Spleen (tissue), 11 donors: ENCODE measurements at regions not wholly inside any gene's neighbourhood (a gene's known extent, or its start where the extent isn't known, plus 50 kb on each side); places are given as distances from the start of the nearest gene placed in this dataset.

Experiments
- DNase-seq: peaks from one replicate; pipeline ENCODE4 v3.0.0-alpha.2; 2020
- H3K27ac ChIP-seq, 8 donors: fragments of 200-600 bp; sonication (generic) in 7 of 8; 1 replicate in 4 of 8; 2 replicates in 4 of 8; pipeline versions ENCODE4 v1.5.0 to v1.8.0; 2016 to 2021; ENCODE audit warnings: inconsistent platforms in 4 of 8, mild to moderate bottlenecking in 4 of 8, moderate library complexity in 1 of 8
- H3K27me3 ChIP-seq, 7 donors: fragments of 200-600 bp; sonication (generic) in 6 of 7; replicated peaks in 1 of 7; 1 replicate in 4 of 7; 2 replicates in 3 of 7; pipeline versions ENCODE4 v1.5.0 to v1.8.0; 2016 to 2021; ENCODE audit warnings: inconsistent platforms in 3 of 7, mild to moderate bottlenecking in 1 of 7
- H3K36me3 ChIP-seq, 6 donors: fragments of 200-600 bp; sonication (generic) in 5 of 6; 1 replicate in 4 of 6; 2 replicates in 2 of 6; pipeline versions ENCODE4 v1.5.0 to v1.8.0; 2016 to 2021; ENCODE audit warnings: inconsistent platforms in 2 of 6
- H3K4me1 ChIP-seq, 6 donors: fragments of 200-600 bp; sonication (generic) in 5 of 6; 1 replicate in 3 of 6; 2 replicates in 3 of 6; pipeline versions ENCODE4 v1.5.0 to v1.8.0; 2016 to 2021; ENCODE audit warnings: inconsistent platforms in 3 of 6
- H3K4me3 ChIP-seq, 8 donors: fragments of 200-600 bp; sonication (generic) in 7 of 8; 1 replicate in 4 of 8; 2 replicates in 4 of 8; pipeline versions ENCODE4 v1.5.0 to v1.8.0; 2016 to 2021; ENCODE audit warnings: inconsistent platforms in 4 of 8, mild to moderate bottlenecking in 4 of 8, moderate library complexity in 2 of 8
- H3K9me3 ChIP-seq, 8 donors: fragments of 200-600 bp; sonication (generic) in 7 of 8; 1 replicate in 4 of 8; 2 replicates in 4 of 8; pipeline versions ENCODE4 v1.5.0 to v1.8.0; 2016 to 2021; ENCODE audit warnings: inconsistent platforms in 4 of 8
- CTCF ChIP-seq, 11 experiments: fragments of 200-600 bp in 7 of 11; fragments of 450-650 bp in 4 of 11; sonication (generic) in 4 of 11; IDR thresholded peaks in 8 of 11; conservative IDR thresholded peaks in 3 of 11; 1 replicate in 7 of 11; 2 replicates in 4 of 11; pipeline versions ENCODE4 v1.4.0 to v1.8.0; 2016 to 2021; ENCODE audit warnings: antibody characterized with exemption in 11 of 11, inconsistent platforms in 4 of 11, mild to moderate bottlenecking in 1 of 11
- POLR2A ChIP-seq, 3 donors: fragments of 450-650 bp; IDR thresholded peaks; one replicate each; pipeline ENCODE4 v1.5.1; 2017; ENCODE audit warnings: antibody characterized with exemption in 3 of 3, mild to moderate bottlenecking in 1 of 3
- POLR2AphosphoS5 ChIP-seq, 3 donors: sonication (generic); formaldehyde crosslinking; IDR thresholded peaks; one replicate each; pipeline ENCODE4 v1.5.1; 2017; ENCODE audit warnings: antibody characterized with exemption in 3 of 3
- WGBS, 5 donors: extraction: QIAGEN DNeasy Blood & Tissue Kit in 3 of 5; methylation state at CpG; one replicate each; pipeline versions ENCODE4 v1.1.5 to v1.1.7; 2013 to 2018; 5-methylcytosine and 5-hydroxymethylcytosine counted together
- intact Hi-C: fragments of 100-400 bp; cut with DNase I; formaldehyde crosslinking; loops from one replicate; pipeline ENCODE4 v1.15.0; 2023; ENCODE audit warnings: low total_unique reads
- donor health status: healthy with polysubstance abuse.
- donor health status: DM: no; HTN: no; CAD: no; lungs with moderate emphysema.
- donor health status: DM: no; HTN: no; CAD: no.
- donor health status: Bipolar disorder and iron deficiency.
- donor health status: healthy.
- donor health status: DM: no; HTN: no; CAD: no.
- donor health status: DM: yes; HTN: yes; CAD: no.

GRCh38 chr3:104594491-104594890, 772.2 kb upstream of the ALCAM start:
- no peak overlapping the region for H3K27ac ChIP-seq
- WGBS, 5 donors: 93 to 96% (median 94%) methylated on average over 2 of the region's 2 CpGs
- H3K4me3 ChIP-seq: no peak overlapping the region
- intact Hi-C loops: no loop called here
- no peaks in the 10 kb centered on the region for H3K4me1 ChIP-seq
- no peak for DNase-seq
- H3K9me3 ChIP-seq: no peaks in the 10 kb centered on the region
- H3K36me3 ChIP-seq: no peaks in the 10 kb centered on the region
- TF ChIP-seq POLR2A (IDR thresholded peaks at IDR 0.05) (no peak), CTCF (IDR thresholded peaks at IDR 0.05 in 8 of 11, conservative IDR thresholded peaks at IDR 0.05 in 3 of 11) (no peak), POLR2AphosphoS5 (IDR thresholded peaks at IDR 0.05) (no peak)
- H3K27me3 ChIP-seq: no peaks in the 10 kb centered on the region

GRCh38 chr3:104596054-104596453, 770.7 kb upstream of the ALCAM start:
- intact Hi-C loops: no loop called here
- Histone ChIP-seq H3K36me3 (no peaks in the 10 kb centered on the region), H3K4me3 (no peak overlapping the region), H3K4me1 (no peaks in the 10 kb centered on the region), H3K9me3 (no peaks in the 10 kb centered on the region), H3K27ac (no peak overlapping the region), H3K27me3 (no peaks in the 10 kb centered on the region)
- no peak for DNase-seq
- WGBS, 5 donors: 85 to 99% (median 95%) methylated on average over 2 of the region's 2 CpGs
- TF ChIP-seq CTCF (IDR thresholded peaks at IDR 0.05 in 8 of 11, conservative IDR thresholded peaks at IDR 0.05 in 3 of 11) (no peak), POLR2A (IDR thresholded peaks at IDR 0.05) (no peak), POLR2AphosphoS5 (IDR thresholded peaks at IDR 0.05) (no peak)

- intact Hi-C loops: no loop called here
- no peak overlapping the region for H3K4me3 ChIP-seq
- peak in 7 of 11 experiments; percentile 13 to 52 (median 36) for TF ChIP-seq CTCF (IDR thresholded peaks at IDR 0.05 in 8 of 11, conservative IDR thresholded peaks at IDR 0.05 in 3 of 11)
- TF ChIP-seq POLR2A (IDR thresholded peaks at IDR 0.05): no peak
- no peak for TF ChIP-seq POLR2AphosphoS5 (IDR thresholded peaks at IDR 0.05)
- H3K9me3 ChIP-seq: no peaks in the 10 kb centered on the region
- 20 to 25% (median 22%) methylated on average over 2 of the region's 2 CpGs for WGBS, 5 donors
- DNase-seq: no peak
- H3K36me3 ChIP-seq: no peaks in the 10 kb centered on the region
- H3K27me3 ChIP-seq: no peaks in the 10 kb centered on the region
- H3K27ac ChIP-seq: no peak overlapping the region
- no peaks in the 10 kb centered on the region for H3K4me1 ChIP-seq
Measured at GRCh38 chr3:104596551-104596950, 770.2 kb upstream of the ALCAM start.

- intact Hi-C loops: no loop called here
- 88 to 91% (median 88%) methylated on average over 6 of the region's 6 CpGs for WGBS, 5 donors
- Histone ChIP-seq H3K4me1 (no peaks in the 10 kb centered on the region), H3K4me3 (no peak overlapping the region), H3K9me3 (no peaks in the 10 kb centered on the region), H3K36me3 (no peaks in the 10 kb centered on the region), H3K27ac (no peak overlapping the region), H3K27me3 (no peaks in the 10 kb centered on the region)
- no peak for TF ChIP-seq POLR2A (IDR thresholded peaks at IDR 0.05)
- TF ChIP-seq POLR2AphosphoS5 (IDR thresholded peaks at IDR 0.05): no peak
- no peak for TF ChIP-seq CTCF (IDR thresholded peaks at IDR 0.05 in 8 of 11, conservative IDR thresholded peaks at IDR 0.05 in 3 of 11)
- no peak for DNase-seq
Measured at GRCh38 chr3:104598848-104599511, 767.7 kb upstream of the ALCAM start.
